GM21423 (cell line): ENCODE measurements at regions not wholly inside any gene's neighbourhood (a gene's known extent, or its start where the extent isn't known, plus 50 kb on each side); places are given as distances from the start of the nearest gene placed in this dataset.
"Not testable (repeated sequence)": the region's sequence is repeated elsewhere in the genome, so short reads cannot be mapped to it uniquely, and the experiment has no call there.

ENCODE experiments used
- ATAC-seq: cut with Tn5 transposase; IDR thresholded peaks from one replicate; pipeline ENCODE4 v1.9.1; 2021; ENCODE audit warnings: mild to moderate bottlenecking, moderate library complexity; ENCODE audit not compliant: unreplicated experiment

DNA sequence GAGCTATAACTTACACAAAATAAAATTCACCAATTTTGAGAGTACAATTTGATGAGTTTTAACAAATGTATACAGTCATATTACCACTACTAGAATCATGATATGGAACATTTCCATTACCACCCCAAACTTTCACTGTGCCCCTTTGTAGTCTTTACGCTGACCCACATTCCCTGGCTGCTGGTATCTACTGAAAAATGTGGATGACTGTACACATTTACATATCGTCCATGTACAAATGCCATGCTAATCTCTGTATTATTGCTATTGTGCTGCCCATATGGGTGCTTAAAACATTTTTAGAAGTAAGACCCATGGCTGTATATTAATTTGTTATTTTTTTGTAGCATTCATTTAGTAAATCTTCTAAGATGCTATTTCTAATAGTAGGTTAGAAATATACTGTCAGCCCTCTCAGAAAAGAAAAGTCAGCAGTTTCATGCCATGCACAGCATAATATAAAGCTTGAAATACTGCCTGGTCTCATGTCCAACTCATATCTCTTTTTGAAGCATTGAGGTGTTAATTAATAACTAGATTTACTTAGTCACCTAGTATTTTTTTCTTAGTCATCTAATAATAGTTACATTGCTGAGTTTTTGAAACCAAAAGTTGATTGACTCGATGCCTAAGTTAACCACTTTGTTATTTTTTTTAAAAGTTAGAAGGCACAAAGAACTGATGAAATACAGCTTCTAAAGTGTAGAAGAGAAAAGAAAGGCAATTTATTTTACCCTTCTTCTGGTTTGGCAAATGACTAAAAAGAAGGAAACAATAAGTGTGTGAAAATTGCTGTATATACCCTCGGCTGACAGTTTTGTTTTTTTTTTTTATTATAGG, 188.3 kb upstream of the MEF2C start:
- peak; percentile 92 for ATAC-seq

DNA sequence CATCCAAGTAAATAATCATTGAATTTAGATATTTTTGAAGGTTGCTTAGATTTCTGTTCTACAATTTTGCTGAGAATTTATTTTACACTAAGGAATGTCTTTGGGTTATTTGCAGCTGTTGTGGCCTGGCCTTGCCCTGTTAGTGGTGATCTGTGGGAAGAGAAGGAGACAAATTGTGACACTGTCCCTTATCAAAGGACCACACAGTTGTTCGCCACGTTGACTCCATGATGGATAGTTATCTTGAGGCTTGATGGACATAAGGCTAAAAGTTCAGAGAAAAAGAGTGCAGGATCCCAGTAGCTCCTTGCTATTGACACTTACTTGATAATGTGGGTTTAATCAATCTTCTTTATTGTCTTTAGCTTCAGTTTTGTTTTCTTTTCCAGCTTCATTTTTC, 186.6 kb upstream of the MEF2C start:
- no peak for ATAC-seq

DNA sequence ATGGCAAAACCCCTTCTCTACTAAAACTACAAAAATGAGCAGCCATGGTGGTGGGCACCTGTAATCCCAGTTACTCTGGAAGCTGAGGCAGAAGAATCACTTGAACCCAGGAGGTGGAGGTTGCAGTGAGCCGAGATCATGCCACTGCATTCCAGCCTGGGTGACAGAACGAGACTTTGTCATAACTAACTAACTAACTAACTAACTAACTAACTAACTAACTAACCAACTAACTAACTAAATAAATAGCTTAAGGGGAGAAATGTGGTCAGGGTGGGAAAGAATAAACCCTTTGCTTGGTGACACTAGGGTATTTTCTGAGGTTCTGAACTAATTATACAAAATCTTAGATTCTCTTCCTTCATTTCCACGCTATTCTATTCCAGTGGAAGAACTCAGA, 184.4 kb upstream of the MEF2C start:
- no peak for ATAC-seq

DNA sequence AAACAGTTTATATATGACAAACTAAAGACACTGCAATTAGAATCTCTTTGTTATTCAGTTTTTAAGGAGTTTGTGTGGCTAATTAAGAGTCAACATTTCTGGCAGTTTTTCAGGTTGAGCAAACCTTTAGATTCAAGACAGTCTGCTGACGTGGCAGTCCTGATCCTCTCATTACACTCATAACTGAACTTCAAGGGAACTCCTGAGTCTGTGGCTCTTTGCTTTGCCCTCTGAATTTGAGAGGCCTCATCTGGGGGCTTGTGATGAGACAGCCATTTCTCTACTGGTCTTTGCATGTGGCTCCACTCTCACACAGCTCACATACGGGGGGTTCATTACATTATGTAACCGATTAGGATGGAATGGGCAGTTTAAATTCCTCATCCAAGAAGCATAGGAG, 182.9 kb upstream of the MEF2C start:
- peak; percentile 62 for ATAC-seq

DNA sequence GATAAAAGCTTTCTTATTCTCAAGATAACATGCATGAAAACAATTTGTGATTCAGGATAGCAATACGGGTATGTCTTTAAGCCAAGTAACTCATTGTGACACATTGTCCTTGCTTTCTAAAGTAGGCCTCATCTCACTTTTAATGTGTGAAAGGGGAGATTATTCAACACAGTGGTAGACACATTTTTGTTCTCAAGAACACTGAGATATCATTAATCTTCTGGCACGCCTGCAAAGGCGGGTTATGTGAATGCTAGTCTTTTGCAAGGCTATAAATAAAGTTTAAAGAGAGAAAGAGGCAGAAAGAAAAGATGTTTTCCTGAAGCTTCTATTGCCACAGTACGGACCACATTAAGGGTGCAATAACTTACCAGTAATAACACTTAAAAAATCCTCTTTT, 181.8 kb upstream of the MEF2C start:
- ATAC-seq: no peak

DNA sequence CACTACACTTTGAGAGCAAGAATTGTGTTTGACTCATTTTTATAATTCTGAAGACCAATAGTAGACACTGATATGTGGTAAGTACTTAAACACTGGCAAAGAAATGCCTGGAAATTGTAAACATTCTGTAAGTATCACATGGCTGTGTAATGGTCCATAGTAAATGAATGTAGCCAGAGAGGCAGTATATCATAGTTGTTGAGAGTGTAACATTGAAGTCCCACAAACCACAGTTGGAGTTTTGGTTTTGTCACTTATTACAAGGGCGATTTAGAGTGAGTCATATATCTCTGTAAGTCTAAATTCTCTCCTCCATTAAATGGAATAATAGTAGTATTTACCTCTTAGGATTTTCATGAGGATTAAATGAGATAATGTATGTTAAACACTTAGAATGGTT, 181.1 kb upstream of the MEF2C start:
- ATAC-seq: peak; percentile 84

DNA sequence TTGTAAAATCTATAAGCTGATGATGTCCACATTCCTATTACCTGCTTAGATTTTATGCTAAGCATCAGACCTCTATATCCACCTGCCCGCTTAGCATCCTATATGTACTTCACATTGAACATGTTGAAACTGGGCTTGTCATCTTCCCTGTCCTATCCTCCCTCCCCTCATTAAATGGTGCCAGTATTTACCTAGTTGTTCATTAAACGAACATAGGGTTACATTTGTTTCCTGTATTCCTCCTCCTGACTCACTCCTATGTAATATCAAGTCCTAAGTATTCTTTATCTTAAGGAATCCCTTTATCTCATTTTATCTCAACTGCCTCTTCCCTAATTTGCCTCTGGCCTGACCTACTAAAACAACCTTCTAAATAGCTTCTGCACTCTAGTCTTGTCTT, 177.8 kb upstream of the MEF2C start:
- ATAC-seq: no peak

DNA sequence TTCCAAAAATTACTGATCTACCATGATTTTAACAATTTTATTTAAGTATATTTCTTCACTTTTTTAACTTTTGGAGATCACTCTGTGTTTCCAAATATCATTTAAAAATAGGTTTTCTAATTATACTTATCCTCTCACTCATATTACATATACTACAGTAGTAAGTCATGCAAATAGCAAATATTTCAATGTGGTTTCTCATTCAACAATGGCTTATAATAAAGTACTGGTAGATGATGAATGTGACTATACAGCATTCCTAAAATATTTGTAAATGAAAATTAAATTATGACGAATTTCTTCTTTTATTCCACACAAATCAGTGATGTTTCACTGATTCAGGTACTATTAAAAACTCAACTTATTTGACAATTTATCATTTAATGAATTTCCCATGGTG, 176.3 kb upstream of the MEF2C start:
- no peak for ATAC-seq

DNA sequence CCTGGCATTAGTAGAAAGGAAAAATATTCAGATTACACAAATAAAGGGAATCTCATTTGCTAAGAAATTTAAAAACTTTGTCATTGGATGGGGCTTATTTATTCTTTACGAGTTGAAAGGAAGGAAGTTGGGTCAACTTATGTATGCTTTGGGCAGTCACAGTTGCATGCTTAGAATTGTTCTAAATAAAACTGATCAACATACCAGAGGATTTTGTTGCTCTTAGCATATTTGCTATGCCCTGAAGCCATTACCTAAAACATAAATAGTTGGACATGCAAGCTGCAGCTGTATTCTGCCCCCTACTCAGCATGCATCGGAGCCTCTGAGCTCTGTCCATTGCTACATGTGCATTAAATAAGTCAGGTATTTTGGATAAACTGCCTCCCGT, 172.7 kb upstream of the MEF2C start:
- ATAC-seq: no peak

DNA sequence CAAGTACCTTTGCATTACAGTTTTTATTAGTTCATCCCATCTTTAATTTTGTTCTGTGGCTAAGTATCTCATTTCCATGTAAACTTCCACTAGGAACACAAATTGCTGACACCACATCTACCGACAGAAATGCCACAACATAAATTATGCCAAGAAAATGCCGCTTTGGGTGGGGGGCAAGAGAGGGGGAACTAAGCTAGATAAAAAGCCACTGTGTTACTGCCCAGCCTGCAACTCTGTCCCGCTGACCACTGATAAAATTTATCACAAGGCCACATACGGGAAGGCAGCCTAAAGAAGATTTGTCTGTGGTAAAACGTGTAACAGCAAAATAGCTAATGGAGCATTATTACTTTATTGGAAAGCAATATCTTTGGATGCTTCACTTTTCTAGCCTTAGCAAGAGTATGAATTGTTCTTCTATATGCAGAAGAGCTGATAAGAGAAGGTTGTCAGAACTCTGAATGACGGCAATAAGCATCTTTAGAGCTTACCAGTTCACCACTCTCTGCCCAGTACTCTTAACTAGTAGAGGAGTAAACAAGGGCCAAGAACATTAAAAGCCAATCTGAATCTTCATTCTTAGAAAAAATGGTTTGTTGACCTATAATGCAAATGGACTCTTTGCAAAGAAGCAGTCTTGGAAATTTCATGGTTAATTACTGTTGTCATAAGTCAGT, 172.2 kb upstream of the MEF2C start:
- no peak for ATAC-seq

DNA sequence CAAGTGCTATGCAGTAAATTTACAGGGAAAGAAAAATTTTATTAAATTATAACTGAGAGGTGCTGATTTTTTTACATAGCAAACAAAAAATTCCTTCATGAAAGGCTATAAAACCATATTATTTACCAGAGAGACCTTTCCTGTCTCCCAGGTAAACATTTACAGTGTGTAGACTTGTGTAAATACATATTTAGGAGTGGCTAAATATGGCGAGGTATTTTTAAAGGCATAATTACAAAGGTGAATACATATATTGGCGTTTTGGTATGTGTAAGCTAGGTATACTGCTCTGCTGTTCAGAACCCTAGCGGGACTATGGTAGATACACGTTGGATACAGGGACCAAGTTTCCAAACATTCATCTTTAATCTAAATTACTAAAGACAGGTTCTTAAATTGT, 170.6 kb upstream of the MEF2C start:
- ATAC-seq: no peak

DNA sequence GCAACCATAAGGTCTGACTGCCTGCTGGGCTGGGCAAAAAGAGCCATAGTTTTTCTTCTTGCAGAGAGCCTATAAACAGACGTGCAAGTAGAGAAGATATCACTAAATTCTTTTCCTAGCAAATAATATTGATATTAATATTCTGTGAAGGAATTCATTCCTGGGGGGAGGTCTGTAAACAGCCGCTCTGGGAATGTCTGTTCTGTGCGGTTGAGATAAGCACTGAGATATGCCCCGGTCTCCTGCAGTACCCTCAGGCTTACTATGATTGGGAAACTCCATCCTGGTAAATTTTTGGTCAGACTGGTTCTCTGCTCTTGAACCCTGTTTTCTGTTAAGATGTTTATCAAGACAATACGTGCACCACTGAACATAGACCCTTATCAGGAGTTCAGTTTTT, 167.1 kb upstream of the MEF2C start:
- ATAC-seq: not testable (repeated sequence)

DNA sequence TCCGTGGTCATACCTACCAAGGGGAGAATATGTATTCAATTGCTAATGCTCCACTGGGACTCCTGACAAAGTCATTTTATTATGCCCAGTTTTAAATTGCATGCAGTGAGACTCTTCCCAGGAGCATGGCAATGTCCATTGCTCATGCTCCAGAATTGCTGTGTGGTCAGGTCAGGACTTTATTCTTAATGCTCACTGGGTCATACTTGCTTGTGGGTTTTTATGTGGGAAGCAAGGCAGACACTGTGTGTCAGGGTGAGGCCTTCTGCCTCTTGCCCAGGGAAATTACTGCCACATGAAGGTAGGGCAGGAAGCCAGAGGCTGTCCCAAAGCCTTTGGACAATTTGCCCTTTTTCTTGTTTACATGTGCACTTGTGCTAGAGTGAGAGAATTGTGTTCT, 164.6 kb upstream of the MEF2C start:
- no peak for ATAC-seq

DNA sequence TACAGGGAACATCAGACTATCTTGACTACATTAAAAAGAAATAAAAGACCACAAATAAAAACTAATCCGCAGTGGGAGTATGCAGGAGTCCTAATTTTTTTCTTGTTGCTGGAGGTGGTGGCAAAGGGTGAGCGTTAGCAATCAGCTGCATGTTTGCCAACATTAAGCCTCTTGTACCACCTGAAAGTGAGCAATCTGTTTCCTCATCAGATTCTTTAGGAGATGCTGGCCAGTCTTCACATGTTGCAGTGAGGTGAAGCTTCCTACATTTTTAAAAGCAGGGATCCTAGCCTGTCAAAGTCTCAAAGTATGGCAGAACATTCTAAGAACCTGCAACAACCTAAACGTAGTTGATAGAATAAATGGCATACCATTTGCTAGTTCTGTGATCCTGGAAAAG, 162.2 kb upstream of the MEF2C start:
- ATAC-seq: no peak

DNA sequence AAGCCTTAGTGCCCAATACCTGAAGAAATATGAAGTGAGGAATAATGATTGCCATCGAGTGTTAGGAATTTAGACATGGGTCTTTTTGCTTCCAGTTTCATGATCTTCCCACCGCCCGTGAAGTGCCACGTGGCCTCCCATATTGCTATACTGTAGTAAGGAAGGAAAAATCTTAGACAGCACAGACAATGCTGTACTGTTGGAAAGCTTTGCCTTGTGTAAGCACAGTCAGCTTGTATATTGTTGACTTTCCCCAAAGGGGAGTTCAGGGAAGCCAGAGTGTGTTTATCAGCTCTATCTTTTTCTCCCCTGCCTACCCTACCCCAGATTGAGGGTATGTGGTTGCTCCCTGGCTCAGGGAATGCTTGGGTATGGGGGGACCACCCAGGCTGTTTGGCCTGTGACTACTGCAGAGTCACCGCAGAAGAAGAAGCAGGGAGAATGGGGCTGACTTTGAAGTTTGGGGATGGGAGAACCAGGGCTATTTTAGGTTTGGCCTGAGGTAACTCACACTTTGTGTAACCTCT, 161.8 kb upstream of the MEF2C start:
- ATAC-seq: no peak

DNA sequence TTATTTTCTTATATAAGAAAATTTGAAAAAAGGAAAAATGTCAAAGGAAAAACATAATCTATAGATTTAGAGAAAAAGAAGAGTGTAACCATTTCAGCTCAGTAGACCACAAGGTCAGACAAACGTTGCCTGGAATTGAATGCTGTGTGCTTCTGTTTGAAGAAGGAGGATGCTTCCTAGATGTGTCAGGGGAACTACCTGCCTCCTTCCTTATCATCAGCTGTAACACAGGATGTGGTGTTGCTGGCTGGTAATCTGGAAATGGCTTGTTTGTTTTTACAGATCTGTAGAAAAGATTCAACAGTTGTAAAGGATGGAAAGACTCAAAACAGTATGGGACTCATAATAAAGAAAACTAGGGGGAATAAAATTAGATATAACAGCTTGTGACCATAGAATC, 160.7 kb upstream of the MEF2C start:
- ATAC-seq: peak; percentile 93

DNA sequence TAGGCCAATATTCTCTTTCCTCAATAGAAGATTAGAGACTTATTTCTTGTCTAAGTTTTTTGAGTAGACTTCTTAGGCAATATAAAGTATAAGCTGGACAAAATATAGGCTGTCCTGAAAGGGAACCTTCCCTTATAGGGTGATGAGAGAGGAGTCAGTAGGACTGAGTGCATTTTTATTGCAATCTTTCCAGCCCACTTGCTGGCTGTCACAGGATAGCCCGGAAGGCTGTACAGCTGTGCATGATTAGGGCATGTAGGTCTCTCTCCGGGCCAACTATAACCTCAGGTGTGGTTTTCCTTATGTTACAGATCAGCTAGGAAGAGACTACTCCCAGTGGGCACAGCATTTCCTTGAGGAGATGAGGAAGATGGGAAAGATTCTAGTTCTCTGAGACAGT, 159.8 kb upstream of the MEF2C start:
- no peak for ATAC-seq

DNA sequence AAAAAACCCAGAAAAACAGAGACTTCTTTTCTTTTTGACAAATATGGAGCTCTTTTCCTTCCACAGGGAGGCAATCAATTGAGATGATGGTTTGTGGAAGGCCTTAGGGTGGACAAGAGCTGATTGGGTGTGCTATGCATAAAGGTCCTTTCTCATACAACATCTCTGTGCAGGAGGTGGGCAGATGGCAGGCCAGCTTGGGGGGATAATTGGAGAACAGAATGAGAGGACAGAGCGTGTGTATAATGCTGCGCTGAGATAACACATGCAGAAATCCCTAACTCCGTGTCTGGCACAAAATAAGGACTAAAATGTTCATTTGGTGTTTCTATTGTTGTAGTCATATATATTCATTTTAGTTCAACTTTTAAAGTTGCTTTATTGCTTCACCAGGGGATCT, 159.0 kb upstream of the MEF2C start:
- no peak for ATAC-seq

DNA sequence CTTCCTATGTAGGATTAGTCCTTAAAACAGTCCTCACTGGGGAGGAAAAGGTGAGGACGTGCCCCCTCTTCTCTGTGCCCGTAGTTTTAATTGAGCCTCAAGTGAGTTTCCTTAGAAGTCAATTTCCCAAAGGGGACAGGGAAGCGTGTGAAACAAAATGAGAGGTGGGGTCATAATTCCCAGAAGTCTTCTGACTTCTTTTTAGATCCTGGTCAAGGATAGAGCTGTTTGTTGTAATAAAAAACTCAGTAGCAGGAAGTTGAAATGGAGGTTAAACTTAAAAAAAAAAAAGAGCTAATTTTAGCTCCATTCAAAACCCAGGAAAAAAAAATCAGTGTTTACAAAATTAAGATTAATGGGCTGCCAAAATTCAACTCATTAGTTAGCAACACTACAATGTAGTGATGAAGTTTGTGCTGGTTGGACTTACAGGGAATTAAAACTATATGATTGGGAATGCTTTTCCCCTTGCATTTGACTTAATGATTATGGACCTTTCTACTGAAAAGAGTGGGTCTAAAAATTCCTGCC, 158.3 kb upstream of the MEF2C start:
- no peak for ATAC-seq

DNA sequence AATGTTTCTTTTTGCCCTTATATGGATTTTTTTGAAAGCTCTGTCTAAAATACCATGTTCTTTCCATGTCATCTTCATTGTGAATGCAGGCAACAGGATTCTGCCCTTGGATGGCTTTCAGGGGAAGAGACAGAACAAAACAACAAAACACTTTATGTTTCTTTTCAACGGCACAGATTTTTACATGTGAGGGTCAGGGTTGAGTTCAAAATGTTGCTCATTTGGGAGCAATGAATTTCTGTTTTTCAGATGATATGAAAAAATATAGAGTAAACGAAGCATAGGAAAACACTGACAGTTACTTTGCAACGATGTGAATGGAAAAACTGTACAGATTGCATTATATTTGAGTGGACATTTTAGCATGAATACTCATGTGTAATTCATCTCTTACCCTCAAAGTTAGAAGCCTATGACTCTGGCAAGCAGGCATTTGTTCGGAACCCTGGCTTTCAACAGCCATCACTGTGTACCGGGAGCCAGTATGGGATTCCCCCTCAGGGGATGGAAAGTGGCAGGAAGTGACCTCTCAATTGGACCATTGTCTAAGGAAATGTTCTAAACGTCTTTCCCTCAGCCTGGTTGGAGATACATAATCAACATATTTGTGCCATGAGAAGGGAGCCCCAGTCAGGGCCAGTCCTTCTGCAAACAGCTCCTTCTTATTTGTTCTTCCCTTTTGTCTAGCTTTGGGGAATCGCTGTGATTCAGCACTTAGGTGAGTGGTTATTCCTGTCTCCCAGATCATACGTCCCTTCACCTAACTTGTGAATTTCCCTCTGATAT, 153.9 kb upstream of the MEF2C start:
- ATAC-seq: no peak

DNA sequence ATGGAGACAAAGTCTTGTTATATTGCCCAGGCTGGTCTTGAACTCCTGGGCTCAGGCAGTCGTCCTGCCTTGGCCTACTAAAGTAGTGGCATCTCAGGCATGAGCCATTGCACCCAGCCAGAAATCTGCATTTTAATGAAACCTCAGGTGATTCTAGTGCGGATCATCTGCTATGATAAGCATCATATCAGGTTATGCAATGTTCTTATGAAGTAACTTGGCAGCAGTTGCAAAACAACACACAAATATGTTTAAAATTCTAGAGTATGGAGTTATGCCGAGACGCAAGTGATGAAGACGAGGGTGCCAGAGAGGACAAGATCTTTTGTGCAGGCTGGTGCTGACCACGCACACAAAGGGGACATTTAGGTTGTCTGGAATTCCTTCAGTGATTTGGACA, 153.2 kb upstream of the MEF2C start:
- ATAC-seq: no peak
